Esophagus squamous epithelium (tissue), 4 donors: ENCODE measurements at regions not wholly inside any gene's neighbourhood (a gene's known extent, or its start where the extent isn't known, plus 50 kb on each side); places are given as distances from the start of the nearest gene placed in this dataset.
"Not testable (repeated sequence)": the region's sequence is repeated elsewhere in the genome, so short reads cannot be mapped to it uniquely, and the experiment has no call there.

Source experiments
- POLR2A ChIP-seq, 4 donors: fragments of 450-650 bp; IDR thresholded peaks; one replicate each; pipeline ENCODE4 v1.6.1; 2017; ENCODE audit warnings: antibody characterized with exemption in 4 of 4, mild to moderate bottlenecking in 4 of 4, moderate library complexity in 3 of 4
- TF ChIP-seq, protein P1 (sequence below), 6 experiments: fragments of 450-650 bp in 4 of 6; fragments of 200-600 bp in 2 of 6; sonication (generic) in 2 of 6; IDR thresholded peaks; one replicate each; pipeline ENCODE4 v1.5.1; 2016 to 2019; ENCODE audit warnings: antibody characterized with exemption in 6 of 6, mild to moderate bottlenecking in 4 of 6, moderate library complexity in 4 of 6

DNA sequence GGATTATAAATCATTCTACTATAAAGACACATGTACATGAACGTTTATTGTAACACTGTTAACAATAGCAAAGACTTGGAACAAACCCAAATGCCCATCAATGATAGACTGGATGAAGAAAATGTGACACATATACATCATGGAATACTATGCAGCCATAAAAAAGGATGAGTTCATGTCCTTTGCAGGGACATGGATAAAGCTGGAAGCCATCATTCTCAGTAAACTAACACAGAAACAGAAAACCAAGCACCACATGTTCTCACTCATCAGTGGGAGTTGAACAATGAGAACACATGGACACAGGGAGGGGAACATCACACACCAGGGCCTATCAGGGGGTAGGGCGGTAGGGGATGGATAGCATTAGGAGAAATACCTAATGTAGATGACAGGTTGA lies 202.7 kb downstream of the ENC1 start:
- TF ChIP-seq, protein P1, sequence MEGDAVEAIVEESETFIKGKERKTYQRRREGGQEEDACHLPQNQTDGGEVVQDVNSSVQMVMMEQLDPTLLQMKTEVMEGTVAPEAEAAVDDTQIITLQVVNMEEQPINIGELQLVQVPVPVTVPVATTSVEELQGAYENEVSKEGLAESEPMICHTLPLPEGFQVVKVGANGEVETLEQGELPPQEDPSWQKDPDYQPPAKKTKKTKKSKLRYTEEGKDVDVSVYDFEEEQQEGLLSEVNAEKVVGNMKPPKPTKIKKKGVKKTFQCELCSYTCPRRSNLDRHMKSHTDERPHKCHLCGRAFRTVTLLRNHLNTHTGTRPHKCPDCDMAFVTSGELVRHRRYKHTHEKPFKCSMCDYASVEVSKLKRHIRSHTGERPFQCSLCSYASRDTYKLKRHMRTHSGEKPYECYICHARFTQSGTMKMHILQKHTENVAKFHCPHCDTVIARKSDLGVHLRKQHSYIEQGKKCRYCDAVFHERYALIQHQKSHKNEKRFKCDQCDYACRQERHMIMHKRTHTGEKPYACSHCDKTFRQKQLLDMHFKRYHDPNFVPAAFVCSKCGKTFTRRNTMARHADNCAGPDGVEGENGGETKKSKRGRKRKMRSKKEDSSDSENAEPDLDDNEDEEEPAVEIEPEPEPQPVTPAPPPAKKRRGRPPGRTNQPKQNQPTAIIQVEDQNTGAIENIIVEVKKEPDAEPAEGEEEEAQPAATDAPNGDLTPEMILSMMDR (IDR thresholded peaks at IDR 0.05), result not testable (repeated sequence)
- not testable (repeated sequence) for TF ChIP-seq POLR2A (IDR thresholded peaks at IDR 0.05)
